ENCODE measurements at regions not wholly inside any gene's neighbourhood (a gene's known extent, or its start where the extent isn't known, plus 50 kb on each side); places are given as distances from the start of the nearest gene placed in this dataset.
A peak's percentile ranks its signal among the peaks of the same experiment; 100 is the strongest.
"Not testable (repeated sequence)": the region's sequence is repeated elsewhere in the genome, so short reads cannot be mapped to it uniquely, and the experiment has no call there.

- no peak for DNase-seq
Measured at GRCh38 chr18:64392202-64392601, 243.3 kb upstream of the LINC00305 start.

GRCh38 chr18:64384101-64384500 is 235.2 kb upstream of the LINC00305 start:
- DNase-seq = no peak

- DNase-seq = no peak
Measured at GRCh38 chr18:64380117-64380516, 231.2 kb upstream of the LINC00305 start.

GRCh38 chr18:64379662-64380061 is 230.8 kb upstream of the LINC00305 start:
- no peak for DNase-seq

- no peak for DNase-seq
Measured at GRCh38 chr18:64377446-64377845, 228.6 kb upstream of the LINC00305 start.

- DNase-seq = no peak
Measured at GRCh38 chr18:64372850-64373249, 224.0 kb upstream of the LINC00305 start.

- not testable (repeated sequence) for DNase-seq
Measured at GRCh38 chr18:64369830-64370440, 221.0 kb upstream of the LINC00305 start.

- DNase-seq = no peak
Measured at GRCh38 chr18:64365106-64365505, 216.2 kb upstream of the LINC00305 start.

GRCh38 chr18:64337673-64338072 is 188.8 kb upstream of the LINC00305 start:
- DNase-seq = no peak

GRCh38 chr18:64337018-64337417 is 188.1 kb upstream of the LINC00305 start:
- no peak for DNase-seq

- peak; percentile 28 for DNase-seq
Measured at GRCh38 chr18:64334748-64335147, 185.9 kb upstream of the LINC00305 start.

- DNase-seq = no peak
Measured at GRCh38 chr18:64333584-64333983, 184.7 kb upstream of the LINC00305 start.

- no peak for DNase-seq
Measured at GRCh38 chr18:64332835-64333234, 183.9 kb upstream of the LINC00305 start.

- no peak for DNase-seq
Measured at GRCh38 chr18:64331419-64331818, 182.5 kb upstream of the LINC00305 start.

- DNase-seq = no peak
Measured at GRCh38 chr18:64330931-64331330, 182.0 kb upstream of the LINC00305 start.

- DNase-seq = no peak
Measured at GRCh38 chr18:64330161-64330560, 181.3 kb upstream of the LINC00305 start.

- DNase-seq = no peak
Measured at GRCh38 chr18:64322189-64322588, 173.3 kb upstream of the LINC00305 start.

GRCh38 chr18:64318547-64318946 is 169.7 kb upstream of the LINC00305 start:
- DNase-seq = no peak

GRCh38 chr18:64311859-64312258 is 163.0 kb upstream of the LINC00305 start:
- no peak for DNase-seq

- DNase-seq = no peak
Measured at GRCh38 chr18:64295839-64296238, 147.0 kb upstream of the LINC00305 start.

- no peak for DNase-seq
Measured at GRCh38 chr18:64294967-64295366, 146.1 kb upstream of the LINC00305 start.

GRCh38 chr18:64288432-64288831 is 139.5 kb upstream of the LINC00305 start:
- DNase-seq = no peak

- no peak for DNase-seq
Measured at GRCh38 chr18:64287926-64288325, 139.0 kb upstream of the LINC00305 start.

- DNase-seq = no peak
Measured at GRCh38 chr18:64283059-64283458, 134.2 kb upstream of the LINC00305 start.

GRCh38 chr18:64278026-64278425 is 129.1 kb upstream of the LINC00305 start:
- DNase-seq = no peak

Measured in fibroblast of skin of right quadriceps (primary cell).